ENCODE measurements at regions not wholly inside any gene's neighbourhood (a gene's known extent, or its start where the extent isn't known, plus 50 kb on each side); places are given as distances from the start of the nearest gene placed in this dataset.

DNA sequence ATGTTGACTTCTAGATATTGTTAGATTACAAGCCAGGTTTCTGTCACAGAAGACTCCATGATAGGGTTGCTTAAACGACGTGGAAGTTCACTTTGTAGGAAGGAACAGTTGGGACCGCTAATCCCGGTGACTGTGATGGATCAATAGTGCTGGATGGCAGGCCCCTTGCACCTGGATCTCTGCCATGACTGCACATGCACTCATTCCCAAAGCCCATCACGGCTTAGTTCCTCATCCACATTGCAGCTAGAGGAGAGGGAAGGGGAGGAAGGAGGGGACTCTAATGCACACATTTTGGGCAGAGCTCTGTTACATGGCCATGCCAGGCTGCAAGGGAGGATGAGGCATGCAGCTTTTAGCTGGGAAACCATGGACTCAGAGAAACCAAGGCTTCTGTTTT lies 773.7 kb upstream of the RAB6C start:
- DNase-seq (ENCODE audit: low read depth, low spot score) = no peak

- DNase-seq (ENCODE audit: low read depth, low spot score) = no peak
Measured at GRCh38 chr2:129212299-129212958, 767.0 kb upstream of the RAB6C start.

DNA sequence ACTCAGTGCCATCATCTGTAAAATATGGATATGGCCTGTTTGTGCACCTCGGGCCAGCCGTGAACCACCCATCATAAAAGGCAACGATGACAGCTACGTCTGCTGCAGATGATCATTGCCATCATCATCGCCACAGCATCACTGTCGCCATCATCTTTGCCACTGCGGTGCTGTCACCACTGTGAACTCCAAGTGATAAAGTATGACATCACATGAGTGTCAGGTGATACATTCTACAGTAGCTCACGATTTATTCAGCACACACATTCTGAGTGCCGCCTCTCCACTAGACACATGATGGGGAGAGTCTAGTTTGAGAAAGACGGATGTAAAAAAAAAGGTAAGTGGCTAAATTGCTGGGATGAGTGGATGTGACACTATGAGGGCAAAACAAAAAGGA lies 755.4 kb upstream of the RAB6C start:
- DNase-seq (ENCODE audit: low read depth, low spot score) = no peak

- DNase-seq (ENCODE audit: low read depth, low spot score) = no peak
Measured at GRCh38 chr2:129224486-129224885, 755.0 kb upstream of the RAB6C start.

- DNase-seq (ENCODE audit: low read depth, low spot score) = no peak
Measured at GRCh38 chr2:129229196-129229595, 750.3 kb upstream of the RAB6C start.

DNA sequence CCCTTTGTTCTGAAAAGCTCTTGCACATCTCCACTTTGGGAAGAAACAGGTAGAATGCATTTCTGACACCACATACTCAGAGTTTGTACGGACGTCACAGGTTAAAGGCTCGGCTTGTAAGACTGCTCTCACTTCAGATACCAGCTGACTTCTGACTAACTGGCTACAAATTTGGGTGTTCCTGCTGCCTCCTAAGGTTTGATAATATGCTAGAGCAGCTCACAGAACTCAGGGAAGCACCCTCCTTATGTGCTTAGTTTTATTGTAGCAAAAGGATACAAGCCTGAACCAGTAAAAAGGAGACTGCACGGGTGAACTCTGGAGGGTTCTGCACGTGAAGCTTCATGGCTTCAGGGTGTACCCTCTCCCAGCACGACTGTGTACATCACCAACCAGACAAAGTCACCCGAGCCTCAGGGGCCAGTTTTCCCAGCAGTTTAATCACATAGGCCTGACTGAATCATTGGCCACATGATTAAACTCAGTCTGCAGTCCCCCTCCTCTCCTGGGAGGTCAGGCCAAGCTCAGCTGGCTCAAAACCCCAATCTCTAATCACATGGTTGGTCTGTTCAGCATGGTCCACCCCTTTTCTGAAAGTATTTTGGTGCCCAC lies 749.5 kb upstream of the RAB6C start:
- no peak for DNase-seq (ENCODE audit: low read depth, low spot score)

DNA sequence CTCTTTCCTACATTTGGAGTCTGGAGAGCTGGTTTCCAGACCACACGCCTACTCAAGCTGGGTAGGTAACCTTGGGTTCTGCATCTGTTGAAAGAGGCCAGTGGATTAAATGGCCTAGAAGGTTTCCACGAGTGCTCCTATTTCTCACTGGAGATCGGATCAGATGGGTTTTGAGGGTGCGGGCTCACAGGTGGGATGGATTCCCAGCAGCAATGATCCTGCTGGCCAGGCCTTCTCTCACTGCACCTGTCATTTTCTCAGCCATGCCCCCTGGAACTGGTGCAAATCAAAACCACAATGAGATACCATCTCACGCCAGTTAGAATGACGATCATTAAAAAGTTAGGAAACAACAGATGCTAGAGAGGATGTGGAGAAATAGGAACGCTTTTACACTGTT lies 747.5 kb upstream of the RAB6C start:
- no peak for DNase-seq (ENCODE audit: low read depth, low spot score)

GRCh38 chr2:129233166-129233565 lies 746.3 kb upstream of the RAB6C start:
- DNase-seq (ENCODE audit: low read depth, low spot score) = no peak

- DNase-seq (ENCODE audit: low read depth, low spot score) = no peak
Measured at GRCh38 chr2:129233751-129234406, 745.6 kb upstream of the RAB6C start.

GRCh38 chr2:129236601-129237000 lies 742.9 kb upstream of the RAB6C start:
- DNase-seq (ENCODE audit: low read depth, low spot score) = no peak

DNA sequence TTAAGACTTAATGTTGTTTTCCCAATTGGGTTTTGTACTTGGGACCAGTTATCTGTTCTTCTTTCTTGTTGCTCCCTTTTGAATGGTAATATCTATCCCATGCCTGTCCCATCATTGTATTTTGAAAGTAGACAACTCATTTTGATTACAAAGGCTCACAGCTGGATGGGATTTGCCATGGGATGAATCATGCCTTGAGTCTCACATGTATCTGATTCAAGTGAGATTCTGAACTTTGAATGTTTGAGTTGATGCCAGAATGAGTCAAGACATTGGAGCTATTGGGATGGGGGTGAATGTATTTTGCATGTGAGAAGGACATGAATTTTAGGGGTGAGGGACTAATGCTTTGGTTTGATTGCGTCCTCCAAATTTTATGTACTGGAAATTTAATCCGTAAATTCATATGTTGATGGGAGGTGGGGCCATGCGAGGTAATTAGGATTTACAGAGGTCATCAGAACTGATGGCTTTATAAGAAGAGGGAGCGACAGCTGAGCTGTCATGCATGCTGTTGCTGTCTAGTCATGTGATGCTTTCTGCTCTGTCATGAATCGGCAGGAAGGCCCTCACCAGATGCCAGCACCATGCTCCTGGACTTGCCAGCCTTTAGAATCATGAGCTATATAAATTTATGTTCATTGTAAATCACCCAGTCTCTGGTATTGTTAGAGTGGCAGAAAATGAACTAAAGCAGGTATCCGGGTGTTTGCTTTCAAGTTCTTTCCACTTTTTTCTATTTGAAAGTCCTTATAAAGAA lies 741.3 kb upstream of the RAB6C start:
- DNase-seq (ENCODE audit: low read depth, low spot score) = no peak

- no peak for DNase-seq (ENCODE audit: low read depth, low spot score)
Measured at GRCh38 chr2:129239141-129239540, 740.3 kb upstream of the RAB6C start.

DNA sequence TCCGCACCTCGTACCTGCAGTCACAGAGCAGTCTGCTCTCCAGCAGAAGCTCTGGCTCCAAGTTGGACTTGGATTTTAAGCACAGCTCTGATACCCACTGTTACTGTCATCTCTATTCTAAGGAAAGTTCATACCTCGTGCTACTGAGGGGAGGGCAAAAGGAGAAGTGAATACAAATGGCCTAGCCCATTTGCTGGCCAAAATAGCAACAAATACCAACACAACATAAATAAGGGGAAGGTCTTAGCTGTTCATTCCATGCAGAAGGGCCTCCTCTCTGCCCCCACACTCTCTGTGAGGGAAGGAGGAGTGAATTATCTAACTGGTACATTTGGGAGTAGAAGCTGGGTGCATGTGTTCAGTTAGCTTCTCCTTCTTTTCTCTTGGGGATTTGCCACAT lies 739.4 kb upstream of the RAB6C start:
- no peak for DNase-seq (ENCODE audit: low read depth, low spot score)

- no peak for DNase-seq (ENCODE audit: low read depth, low spot score)
Measured at GRCh38 chr2:129242269-129242668, 737.2 kb upstream of the RAB6C start.

- no peak for DNase-seq (ENCODE audit: low read depth, low spot score)
Measured at GRCh38 chr2:129247751-129248150, 731.7 kb upstream of the RAB6C start.

DNA sequence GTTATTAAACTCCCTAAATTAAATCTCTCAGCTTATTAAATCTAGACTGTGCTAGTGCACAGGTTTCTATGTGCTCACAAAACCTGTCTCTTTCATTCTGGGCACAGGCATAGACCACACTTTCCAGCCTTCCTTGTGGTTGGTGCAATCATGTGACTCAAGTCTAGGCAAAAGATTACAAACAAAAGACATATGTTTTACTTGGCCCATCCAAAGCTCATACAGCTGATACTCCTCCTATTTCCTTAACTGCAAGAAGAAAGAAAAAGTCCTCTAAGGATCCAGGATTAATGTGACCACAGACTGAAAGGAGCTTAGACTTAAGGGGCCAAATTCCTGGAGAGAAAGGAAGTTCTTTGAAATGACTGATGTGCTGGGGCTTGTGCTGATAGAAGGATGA lies 731.3 kb upstream of the RAB6C start:
- no peak for DNase-seq (ENCODE audit: low read depth, low spot score)

DNA sequence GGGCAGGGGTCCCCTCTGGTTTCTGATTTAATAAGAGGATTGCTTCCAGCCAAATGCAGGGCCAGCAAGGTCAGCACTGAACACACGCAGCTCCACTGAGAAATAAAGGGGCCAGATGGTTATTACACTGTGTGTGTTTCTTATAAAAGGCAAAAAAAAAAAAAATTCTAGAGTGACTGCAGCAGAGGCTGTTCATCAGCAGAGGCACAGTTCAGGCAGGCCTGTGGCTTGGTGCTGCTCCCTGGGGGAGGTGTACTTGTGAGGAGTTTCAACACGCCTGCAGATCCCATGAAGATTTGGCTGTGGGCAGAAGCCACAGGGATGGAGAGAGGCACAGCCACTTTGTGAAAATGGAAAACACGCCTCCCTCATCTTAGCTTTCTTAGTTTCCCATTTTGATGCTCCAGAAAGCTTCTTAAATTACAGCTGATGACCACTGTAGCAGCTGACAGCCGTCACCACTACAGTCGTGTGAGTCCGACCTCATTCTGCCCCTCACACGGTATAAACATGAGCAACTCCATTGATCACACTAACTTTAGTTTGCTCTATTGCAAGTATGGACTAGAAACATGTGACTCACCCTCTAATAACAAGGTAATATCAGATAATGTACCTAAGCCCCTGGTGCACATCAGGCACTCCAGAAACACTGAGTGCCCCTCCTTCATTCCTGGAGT lies 726.5 kb upstream of the RAB6C start:
- no peak for DNase-seq (ENCODE audit: low read depth, low spot score)

GRCh38 chr2:129253461-129253812 lies 726.0 kb upstream of the RAB6C start:
- DNase-seq (ENCODE audit: low read depth, low spot score) = no peak

DNA sequence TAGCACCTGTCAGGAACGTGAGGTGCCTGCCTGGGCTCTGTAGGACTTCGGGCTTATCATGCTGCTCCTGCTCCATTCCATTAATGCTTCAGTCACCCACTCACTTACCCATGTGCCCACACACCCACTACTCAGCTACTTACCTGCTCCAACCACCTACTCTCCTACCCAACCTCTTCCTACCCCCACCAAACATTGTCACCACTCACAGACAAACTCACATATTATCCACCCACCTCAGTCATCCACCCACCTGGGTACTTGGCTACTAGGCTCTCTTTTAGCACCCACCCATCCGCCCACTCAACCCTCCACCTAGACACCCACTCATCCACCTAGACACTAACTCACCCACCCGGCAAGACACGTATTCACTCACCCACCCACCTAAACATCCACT lies 724.7 kb upstream of the RAB6C start:
- no peak for DNase-seq (ENCODE audit: low read depth, low spot score)

DNA sequence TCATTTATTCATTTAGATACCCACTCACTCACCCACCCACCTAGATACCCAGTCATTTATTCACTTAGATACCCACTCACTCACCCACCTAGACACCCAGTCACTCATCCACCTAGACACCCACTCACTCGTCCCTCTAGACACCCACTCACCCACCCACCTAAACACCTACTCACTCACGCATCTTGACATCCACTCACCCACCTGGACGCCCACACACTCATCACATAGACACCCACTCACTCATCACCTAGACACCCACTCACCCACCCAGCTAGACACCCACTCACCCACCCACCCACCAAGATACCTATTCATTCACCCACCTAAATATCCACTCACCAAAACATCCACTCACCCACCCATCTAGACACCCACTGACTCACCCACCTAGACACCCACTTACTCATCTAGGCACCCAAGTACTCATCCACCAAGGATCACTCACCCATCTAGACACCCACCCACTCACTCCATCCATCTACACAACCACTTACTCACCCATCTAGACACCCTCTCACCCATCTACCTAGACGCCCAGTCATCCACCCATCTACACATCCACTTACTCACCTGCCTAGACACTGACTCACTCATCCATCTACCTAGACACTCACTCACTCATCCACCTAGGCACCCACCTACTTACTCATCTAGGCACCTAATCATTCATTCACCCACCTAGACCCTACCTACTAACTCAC lies 723.7 kb upstream of the RAB6C start:
- DNase-seq (ENCODE audit: low read depth, low spot score) = no peak

DNA sequence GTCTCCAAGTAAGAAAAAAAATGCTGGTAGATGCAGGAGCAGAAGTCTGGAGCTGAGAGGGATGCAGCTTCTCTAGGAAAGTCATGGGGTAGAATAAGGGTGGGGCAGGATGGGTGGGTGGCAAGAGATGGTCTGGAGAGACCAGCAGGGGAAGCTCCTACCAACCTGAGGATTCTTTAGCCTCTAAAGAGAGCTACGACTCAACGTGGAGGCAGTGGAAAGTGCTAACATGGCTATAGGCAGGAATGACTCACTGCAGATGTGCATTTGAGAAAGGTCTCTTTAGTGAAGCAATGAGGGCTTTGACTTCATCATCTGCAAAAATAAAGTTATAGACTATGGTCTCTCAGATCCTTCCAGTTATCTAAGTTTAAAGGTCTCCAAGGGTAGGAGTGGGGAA lies 722.8 kb upstream of the RAB6C start:
- DNase-seq (ENCODE audit: low read depth, low spot score) = no peak
